ENCODE measurements at regions not wholly inside any gene's neighbourhood (a gene's known extent, or its start where the extent isn't known, plus 50 kb on each side); places are given as distances from the start of the nearest gene placed in this dataset.
"Not testable (repeated sequence)": the region's sequence is repeated elsewhere in the genome, so short reads cannot be mapped to it uniquely, and the experiment has no call there.

DNA sequence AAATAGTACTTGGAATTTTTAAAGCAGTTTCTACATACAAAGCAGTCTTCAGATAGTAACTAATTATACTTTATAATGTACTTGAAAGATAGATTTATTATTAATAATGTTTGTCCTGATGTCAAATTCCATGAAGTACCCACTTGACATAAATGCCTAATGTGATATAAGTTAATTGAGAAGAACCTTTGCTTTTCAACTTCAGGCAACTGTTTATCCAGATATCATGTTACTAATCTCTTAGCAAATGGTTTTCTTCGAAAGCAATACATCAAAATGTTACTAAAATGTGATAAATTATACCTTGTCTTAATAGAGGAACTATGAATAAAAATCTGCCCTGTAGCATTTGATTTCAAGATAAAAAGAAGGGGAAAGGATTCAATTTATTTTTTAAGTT is 146.8 kb upstream of the FBXL17 start:
- DNase-seq, result no peak

DNA sequence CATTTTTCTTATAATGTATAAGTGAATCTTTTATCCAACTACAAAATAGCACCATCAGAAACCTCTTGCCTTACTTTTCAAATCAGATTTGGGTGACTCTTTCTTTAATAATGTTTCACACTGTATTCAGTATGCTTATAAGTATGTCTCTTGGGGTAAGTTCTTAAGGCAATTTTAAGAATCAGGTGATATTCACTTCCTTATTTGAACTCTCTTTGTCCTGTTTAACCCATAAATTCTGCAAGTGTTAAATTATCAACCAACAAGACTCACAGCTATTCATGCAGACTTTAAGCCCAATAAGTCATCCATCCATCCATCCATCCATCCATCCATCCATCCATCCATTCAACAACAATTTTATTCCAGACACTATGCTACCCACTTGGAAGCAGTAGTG is 142.7 kb upstream of the FBXL17 start:
- no peak for DNase-seq

DNA sequence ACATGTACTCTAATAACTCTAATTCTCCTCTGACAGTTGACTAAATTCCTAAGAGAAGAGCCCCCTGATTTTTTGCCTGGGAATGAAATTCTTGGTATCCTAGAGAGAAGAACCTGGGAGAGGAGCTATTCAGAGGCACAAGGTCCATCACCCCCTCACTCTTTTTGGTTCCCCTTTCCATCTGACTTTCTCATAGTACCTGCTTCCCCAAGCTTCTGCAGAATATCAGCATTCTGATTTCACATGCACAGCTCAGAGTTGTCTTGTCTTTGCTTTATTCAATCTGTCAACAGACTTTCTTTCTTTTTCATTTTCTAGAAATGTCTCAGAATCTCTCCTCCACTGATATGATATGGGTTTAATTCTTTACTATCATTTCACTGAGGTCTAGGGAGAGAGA is 141.5 kb upstream of the FBXL17 start:
- no peak for DNase-seq

DNA sequence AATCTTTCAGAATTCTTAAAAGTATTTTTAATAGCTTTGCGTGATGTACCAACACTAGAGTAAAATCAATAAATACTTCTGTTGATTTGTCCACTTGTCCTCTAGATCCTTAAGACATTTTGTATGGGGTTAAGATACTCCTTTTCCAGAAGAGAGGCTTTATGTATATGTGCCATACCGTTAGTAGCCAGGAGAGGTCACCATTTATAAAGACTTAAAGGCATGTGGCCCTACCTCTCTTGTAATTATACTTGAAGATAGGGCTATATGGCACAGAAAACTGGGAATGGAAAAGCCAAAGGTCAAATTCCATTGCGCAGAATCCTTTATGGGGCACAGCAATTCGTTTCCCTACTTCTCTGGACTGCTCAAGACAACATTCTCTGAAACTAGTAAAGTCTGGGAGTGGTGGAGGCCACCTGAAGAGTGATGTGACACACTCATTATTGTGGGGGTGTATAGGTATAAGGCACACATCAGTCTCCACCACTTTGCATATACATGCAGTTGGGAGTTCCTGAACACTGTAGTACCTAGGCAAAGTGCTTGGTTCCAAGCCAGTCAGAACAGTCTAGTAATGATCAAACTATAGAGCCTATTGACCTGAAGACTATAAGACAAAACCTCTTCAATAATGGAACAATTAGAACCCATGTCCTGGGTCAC is 140.1 kb upstream of the FBXL17 start:
- peak in 1 of 5 donors; percentile 17 for DNase-seq

GRCh38 chr5:108521011-108521700 is 139.3 kb upstream of the FBXL17 start:
- no peak for DNase-seq

DNA sequence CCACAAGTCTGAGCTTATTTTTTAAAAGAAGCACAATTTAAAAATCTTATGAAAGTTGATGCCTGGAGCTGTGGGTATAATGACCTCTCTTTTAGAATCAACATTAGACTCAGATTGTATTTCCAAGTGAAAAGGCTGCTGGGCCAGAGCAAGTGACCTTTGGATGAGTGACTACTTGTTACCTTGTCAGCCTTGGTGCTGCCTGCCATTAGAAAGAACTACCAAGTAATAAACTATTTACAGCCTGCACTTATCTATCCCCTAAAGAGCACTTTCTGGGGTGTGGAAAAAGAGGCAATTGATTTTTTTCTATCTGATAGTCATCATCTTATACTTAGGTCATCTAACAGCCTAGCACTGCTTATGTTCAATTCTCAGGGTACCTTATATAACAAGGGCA is 134.9 kb upstream of the FBXL17 start:
- no peak for DNase-seq

GRCh38 chr5:108515517-108516105 is 133.7 kb upstream of the FBXL17 start:
- DNase-seq, result no peak

DNA sequence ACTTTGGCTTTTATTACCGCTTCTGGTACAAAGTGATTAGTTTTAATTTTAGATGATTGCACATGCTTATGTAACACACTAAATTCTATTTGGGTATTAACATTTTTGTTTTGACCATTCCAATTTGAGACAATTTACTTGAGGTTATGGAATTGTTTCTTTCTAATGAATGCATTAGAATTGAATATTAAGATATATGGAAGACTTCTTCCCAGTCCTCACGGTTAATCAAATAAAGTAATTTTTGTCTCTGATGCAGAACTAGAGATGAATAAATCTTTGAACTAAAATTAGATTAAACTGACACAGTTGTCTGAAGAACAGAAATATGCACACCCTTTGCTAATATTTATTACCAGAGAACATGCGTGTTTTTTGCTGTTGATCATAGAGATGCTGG is 127.1 kb upstream of the FBXL17 start:
- no peak for DNase-seq

DNA sequence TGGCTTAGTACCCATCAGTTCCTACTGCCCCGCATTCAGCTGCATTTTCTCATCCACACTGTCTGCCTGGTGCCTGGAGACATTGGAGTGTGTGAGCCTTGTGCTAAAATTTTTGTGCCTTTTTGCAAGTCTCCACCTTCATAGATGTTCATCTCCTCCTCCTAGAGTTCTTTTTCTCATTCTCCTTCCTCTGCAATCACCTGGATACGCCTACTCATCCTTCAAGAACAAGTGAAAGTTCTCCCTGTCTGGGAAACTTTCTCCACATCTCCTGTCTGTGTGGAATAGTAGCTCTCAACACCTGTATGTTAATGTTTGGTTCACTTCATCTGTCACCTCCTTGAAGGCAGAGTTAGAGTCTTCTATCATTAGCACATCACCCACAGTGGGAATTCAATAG is 125.7 kb upstream of the FBXL17 start:
- no peak for DNase-seq

DNA sequence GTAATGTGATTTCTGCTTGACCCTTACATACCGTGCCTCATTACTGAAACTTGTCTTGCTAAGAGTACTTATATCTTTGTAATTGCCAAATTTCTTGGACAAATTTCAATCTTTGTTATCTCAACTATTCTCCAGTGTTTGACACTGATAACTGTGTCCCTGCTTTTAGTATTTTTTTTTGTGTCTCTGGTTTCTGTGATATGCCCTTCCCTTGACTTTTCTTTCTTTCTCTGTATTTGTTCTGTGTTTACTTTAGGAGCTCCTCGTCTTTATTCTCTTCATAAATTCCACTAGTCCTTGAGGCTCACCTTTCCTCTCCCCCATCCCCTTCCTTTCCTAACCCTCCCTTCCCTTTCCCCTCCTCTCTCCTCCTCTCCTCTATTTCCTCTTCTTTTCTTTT is 123.7 kb upstream of the FBXL17 start:
- no peak for DNase-seq

GRCh38 chr5:108504974-108505373 is 123.1 kb upstream of the FBXL17 start:
- no peak for DNase-seq

DNA sequence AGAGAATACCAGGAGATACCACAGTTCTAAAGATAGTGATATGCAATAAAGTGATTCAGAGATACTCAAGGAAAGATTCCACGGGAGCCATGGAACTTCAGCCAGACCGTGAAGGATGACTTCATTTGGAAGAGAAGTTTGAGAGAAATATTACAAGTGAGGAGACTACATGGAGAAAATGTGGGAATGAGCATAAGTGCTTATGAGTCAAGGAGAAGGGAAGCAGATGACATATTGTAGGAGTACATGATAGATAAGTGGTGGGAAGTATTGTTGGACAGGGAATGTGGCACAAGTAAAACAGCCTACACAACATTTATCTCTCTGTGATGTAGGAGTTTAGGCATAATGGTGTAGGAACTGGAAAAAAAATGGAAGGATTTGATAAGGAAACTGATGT is 122.1 kb upstream of the FBXL17 start:
- DNase-seq, result no peak

GRCh38 chr5:108495615-108496014 is 113.7 kb upstream of the FBXL17 start:
- DNase-seq, result not testable (repeated sequence)

- no peak for DNase-seq
Observed at GRCh38 chr5:108487951-108488350, 106.1 kb upstream of the FBXL17 start.

- no peak for DNase-seq
Observed at GRCh38 chr5:108484035-108484434, 102.1 kb upstream of the FBXL17 start.

DNA sequence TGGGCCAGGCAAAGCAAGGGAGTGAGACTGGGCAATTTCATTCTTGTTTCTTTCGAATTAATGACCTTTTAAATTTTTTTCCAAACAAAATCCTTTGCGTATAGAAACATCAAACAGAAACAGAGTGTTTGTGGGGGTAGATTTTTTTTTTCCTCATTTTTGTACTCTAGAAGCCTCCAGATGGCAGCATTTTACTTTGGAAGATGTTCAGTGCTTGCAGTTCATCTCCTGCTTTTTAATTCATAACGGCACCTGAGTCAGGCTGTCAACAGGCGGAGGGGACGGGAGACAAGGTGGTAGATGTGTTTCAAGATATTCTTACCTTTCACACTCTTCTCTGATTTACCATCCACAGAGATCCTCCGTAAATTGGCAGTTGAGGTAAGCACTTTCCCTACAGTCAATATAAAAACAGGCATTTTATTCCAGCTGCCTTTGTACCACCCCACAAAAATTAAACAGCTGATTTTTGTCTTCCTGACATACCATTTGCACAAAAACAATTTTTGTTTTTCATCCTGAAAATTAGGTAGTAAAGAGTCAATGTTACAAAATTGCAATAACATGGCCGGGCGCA is 99.5 kb upstream of the FBXL17 start:
- no peak for DNase-seq

GRCh38 chr5:108472237-108472636 is 90.3 kb upstream of the FBXL17 start:
- no peak for DNase-seq

GRCh38 chr5:108467563-108467962 is 85.7 kb upstream of the FBXL17 start:
- no peak for DNase-seq

GRCh38 chr5:108461628-108462367 is 79.9 kb upstream of the FBXL17 start:
- DNase-seq, result no peak

DNA sequence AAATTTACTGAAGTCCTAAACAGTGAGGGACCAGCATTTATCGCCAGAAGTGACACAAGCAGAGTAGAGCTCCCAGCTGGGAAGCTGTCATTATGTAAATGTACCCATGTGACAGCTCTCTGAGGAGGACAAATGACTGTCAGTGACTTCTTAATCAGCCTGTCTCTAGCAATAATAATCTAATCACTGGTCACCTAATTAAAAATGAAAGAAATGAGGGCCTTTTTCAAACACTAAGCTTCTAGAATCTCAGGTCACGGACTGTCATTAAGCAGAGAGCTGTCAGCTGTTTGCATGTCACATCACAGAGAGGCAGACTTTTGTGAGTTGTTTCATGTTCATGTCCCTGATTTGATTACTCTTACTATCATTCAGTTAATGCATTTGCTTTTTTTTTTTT is 77.9 kb upstream of the FBXL17 start:
- DNase-seq, result no peak

DNA sequence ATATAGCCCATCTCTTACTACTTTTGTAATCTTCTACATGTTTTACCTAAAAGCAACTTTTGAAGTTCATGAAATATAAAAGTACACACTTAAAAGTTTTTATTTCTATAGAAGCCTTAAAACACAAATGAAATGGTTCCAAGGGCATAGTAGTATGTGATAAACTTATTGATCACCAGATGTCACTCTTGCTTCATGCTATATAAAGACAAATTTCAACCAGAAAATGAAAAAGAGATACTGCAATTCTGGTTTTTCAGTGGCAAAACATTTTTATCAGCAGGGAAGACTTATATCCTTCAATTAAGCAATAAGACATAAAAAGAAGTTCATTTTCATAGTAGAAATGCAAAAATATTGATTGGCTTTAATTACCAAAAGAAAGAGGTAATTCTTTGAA is 69.4 kb upstream of the FBXL17 start:
- no peak for DNase-seq

- not testable (repeated sequence) for DNase-seq
Observed at GRCh38 chr5:108444130-108444529, 62.2 kb upstream of the FBXL17 start.

DNA sequence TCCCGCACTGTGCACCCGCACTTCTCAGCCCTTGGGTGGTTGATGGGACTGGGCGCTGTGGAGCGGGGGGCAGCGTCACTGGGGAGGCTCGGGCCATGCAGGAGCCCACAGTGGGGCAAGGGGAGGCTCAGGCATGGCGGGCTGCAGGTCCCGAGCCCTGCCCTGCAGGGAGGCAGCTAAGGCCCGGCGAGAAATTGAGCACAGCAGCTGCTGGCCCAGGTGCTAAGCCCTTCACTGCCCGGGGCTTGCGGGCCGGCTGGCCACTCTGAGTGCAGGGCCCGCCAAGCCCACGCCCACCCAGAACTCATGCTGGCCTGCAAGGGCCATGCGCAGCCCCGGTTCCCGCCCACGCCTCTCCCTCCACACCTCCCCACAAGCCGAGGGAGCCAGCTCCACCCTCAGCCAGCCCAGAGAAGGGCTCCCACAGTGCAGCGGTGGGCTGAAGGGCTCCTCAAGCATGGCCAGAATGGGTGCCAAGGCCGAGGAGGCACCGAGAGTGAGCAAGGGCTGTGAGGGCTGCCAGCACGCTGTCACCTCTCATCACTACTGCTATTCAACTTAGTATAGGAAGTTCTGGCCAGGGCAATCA is 60.3 kb upstream of the FBXL17 start:
- DNase-seq, result not testable (repeated sequence)

All from T-helper 1 cell (primary cell).